Ishikawa (cell line): ENCODE measurements at regions not wholly inside any gene's neighbourhood (a gene's known extent, or its start where the extent isn't known, plus 50 kb on each side); places are given as distances from the start of the nearest gene placed in this dataset.

Experiments
- CEBPB ChIP-seq: IDR thresholded peaks from 2 replicates; pipeline ENCODE4 v1.6.1; 2012
- CREB1 ChIP-seq: IDR thresholded peaks from 2 replicates; pipeline ENCODE4 v1.6.1; 2012; ENCODE audit warnings: low read depth
- EGR1 ChIP-seq: IDR thresholded peaks from 2 replicates; pipeline ENCODE4 v1.6.1; 2012
- EP300 ChIP-seq: IDR thresholded peaks from 2 replicates; pipeline ENCODE4 v1.6.1; 2012; ENCODE audit warnings: borderline replicate concordance
- FOXM1 ChIP-seq: IDR thresholded peaks from 2 replicates; pipeline ENCODE4 v1.6.1; 2012; ENCODE audit warnings: low read depth, borderline replicate concordance
- NFIC ChIP-seq: IDR thresholded peaks from 2 replicates; pipeline ENCODE4 v1.6.1; 2012
- RAD21 ChIP-seq: IDR thresholded peaks from 2 replicates; pipeline ENCODE4 v1.6.1; 2012; ENCODE audit warnings: low read depth
- TAF1 ChIP-seq: IDR thresholded peaks from 2 replicates; pipeline ENCODE4 v1.6.1; 2012; ENCODE audit warnings: low read depth, mild to moderate bottlenecking
- TCF12 ChIP-seq: IDR thresholded peaks from 2 replicates; pipeline ENCODE4 v1.6.1; 2012; ENCODE audit warnings: low read depth
- TEAD4 ChIP-seq: IDR thresholded peaks from 2 replicates; pipeline ENCODE4 v1.6.1; 2012
- YY1 ChIP-seq: IDR thresholded peaks from 2 replicates; pipeline ENCODE4 v1.6.1; 2012; ENCODE audit warnings: low read depth
- ZBTB7A ChIP-seq: IDR thresholded peaks from 2 replicates; pipeline ENCODE4 v1.6.1; 2012; ENCODE audit warnings: low read depth
- TF ChIP-seq, protein P1 (sequence below): IDR thresholded peaks from 2 replicates; pipeline ENCODE4 v1.6.1; 2012
- TF ChIP-seq, protein P2 (sequence below): IDR thresholded peaks from 2 replicates; pipeline ENCODE4 v1.6.1; 2012
- TF ChIP-seq, protein P3 (sequence below): IDR thresholded peaks from 2 replicates; pipeline ENCODE4 v1.6.1; 2012; ENCODE audit warnings: low read depth, mild to moderate bottlenecking

DNA sequence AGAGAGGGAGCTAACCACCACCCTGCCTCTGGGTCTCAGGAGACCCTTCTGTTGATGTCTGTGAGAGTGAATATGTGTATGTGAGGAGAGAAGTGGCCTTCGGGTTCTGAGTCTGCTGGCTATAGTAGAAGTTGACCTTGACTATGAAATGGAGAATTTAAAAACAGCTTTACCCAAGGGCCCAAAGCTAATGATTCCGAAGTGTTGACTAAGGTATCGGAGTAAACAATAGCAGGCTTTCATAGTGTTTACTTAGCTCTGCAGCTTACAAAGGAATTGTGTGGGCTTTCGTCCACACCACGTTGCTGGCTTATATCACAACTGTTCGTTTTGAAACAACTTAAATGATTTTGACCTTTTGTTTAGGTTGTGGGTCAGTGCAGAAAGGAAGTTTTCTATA lies 126.5 kb upstream of the JAG1 start:
- TF ChIP-seq ZBTB7A (no peak), EGR1 (no peak), CREB1 (no peak), TAF1 (no peak), RAD21 (no peak), YY1 (no peak), CEBPB (no peak), TEAD4 (no peak), TCF12 (no peak), EP300 (no peak), FOXM1 (no peak), NFIC (no peak)
- TF ChIP-seq, protein P1, sequence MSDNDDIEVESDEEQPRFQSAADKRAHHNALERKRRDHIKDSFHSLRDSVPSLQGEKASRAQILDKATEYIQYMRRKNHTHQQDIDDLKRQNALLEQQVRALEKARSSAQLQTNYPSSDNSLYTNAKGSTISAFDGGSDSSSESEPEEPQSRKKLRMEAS, result no peak
- TF ChIP-seq, protein P2, sequence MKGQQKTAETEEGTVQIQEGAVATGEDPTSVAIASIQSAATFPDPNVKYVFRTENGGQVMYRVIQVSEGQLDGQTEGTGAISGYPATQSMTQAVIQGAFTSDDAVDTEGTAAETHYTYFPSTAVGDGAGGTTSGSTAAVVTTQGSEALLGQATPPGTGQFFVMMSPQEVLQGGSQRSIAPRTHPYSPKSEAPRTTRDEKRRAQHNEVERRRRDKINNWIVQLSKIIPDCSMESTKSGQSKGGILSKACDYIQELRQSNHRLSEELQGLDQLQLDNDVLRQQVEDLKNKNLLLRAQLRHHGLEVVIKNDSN, result no peak
- TF ChIP-seq, protein P3, sequence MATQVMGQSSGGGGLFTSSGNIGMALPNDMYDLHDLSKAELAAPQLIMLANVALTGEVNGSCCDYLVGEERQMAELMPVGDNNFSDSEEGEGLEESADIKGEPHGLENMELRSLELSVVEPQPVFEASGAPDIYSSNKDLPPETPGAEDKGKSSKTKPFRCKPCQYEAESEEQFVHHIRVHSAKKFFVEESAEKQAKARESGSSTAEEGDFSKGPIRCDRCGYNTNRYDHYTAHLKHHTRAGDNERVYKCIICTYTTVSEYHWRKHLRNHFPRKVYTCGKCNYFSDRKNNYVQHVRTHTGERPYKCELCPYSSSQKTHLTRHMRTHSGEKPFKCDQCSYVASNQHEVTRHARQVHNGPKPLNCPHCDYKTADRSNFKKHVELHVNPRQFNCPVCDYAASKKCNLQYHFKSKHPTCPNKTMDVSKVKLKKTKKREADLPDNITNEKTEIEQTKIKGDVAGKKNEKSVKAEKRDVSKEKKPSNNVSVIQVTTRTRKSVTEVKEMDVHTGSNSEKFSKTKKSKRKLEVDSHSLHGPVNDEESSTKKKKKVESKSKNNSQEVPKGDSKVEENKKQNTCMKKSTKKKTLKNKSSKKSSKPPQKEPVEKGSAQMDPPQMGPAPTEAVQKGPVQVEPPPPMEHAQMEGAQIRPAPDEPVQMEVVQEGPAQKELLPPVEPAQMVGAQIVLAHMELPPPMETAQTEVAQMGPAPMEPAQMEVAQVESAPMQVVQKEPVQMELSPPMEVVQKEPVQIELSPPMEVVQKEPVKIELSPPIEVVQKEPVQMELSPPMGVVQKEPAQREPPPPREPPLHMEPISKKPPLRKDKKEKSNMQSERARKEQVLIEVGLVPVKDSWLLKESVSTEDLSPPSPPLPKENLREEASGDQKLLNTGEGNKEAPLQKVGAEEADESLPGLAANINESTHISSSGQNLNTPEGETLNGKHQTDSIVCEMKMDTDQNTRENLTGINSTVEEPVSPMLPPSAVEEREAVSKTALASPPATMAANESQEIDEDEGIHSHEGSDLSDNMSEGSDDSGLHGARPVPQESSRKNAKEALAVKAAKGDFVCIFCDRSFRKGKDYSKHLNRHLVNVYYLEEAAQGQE, result no peak

DNA sequence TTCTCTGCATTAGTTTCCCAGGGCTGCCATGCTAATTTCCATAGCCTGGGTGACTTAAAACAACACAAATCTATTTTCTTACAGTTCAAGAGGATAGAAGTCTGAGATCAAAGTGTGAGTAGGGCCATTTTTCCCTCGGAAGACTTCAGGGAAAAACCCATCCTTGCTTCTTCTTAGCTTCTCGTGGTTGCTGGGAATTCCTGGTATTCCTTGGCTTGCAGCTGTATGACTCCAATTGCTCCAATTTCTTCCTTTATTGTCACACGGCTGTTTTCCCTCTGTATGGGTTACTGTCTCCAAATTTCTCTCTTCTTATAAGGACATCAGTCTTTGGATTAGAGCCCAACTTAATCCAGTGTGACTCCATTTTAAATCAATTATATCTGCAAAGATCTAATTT lies 128.4 kb upstream of the JAG1 start:
- no peak for TF ChIP-seq CEBPB

DNA sequence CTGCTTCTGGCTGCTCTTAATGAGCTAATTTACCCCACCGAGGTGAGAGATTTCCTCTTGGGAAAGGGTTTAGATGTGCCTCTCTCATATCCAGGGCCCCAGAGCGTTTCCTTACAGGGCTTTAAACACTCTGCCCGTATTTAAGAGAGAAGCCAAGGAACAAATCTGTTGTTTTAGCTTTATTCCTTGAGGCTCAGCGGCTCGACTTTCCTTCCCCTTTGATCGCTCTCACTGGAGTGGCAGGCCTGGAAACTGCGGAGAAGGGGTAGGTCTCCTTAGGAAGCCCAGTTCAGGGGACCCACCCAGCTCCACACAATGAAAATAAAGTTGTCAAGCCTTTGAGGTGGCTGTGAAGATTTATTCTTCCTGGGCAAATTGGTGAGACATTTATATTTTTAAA lies 132.0 kb upstream of the JAG1 start:
- TF ChIP-seq EP300 (no peak), CEBPB (no peak), YY1 (no peak), TEAD4 (no peak), ZBTB7A (no peak), EGR1 (no peak), CREB1 (no peak), RAD21 (no peak), TAF1 (no peak), NFIC (no peak), TCF12 (no peak), FOXM1 (no peak)
- TF ChIP-seq, protein P3, result no peak
- TF ChIP-seq, protein P2, result no peak
- TF ChIP-seq, protein P1, result no peak

DNA sequence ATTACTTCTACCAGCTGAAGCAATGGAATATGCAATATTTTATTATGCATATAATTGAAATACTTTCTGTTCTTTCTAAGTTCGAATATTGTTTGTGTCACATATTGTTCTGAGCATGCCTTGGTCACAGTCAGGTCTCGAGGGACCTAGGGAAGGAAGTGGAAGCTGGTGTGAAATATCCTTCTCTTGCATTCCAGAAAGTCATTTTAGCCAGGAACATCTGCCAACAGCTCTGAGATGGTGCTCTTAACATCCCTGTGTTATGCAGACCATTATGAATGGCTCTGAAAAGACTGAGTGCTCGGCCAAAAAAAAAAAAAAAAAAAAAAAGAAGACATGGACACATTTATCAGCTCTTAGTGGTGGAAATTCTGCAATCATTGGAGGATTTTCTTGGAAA lies 132.7 kb upstream of the JAG1 start:
- TF ChIP-seq YY1, result no peak
- TF ChIP-seq, protein P3, result no peak
- TF ChIP-seq, protein P1, result no peak
- TF ChIP-seq EGR1, result no peak
- TF ChIP-seq ZBTB7A, result no peak
- TF ChIP-seq TCF12, result no peak
- no peak for TF ChIP-seq CEBPB
- no peak for TF ChIP-seq FOXM1
- no peak for TF ChIP-seq EP300
- TF ChIP-seq TAF1, result no peak
- no peak for TF ChIP-seq NFIC
- TF ChIP-seq, protein P2, result no peak
- no peak for TF ChIP-seq RAD21
- no peak for TF ChIP-seq TEAD4
- no peak for TF ChIP-seq CREB1
